HEK293 (cell line): ENCODE measurements at regions not wholly inside any gene's neighbourhood (a gene's known extent, or its start where the extent isn't known, plus 50 kb on each side); places are given as distances from the start of the nearest gene placed in this dataset.

ENCODE experiments used
- CTCF ChIA-PET: fragments of 350-600 bp; formaldehyde crosslinking; extraction: SDS; loops from one replicate; lab custom pipeline; 2021; ENCODE audit warnings: antibody characterized with exemption; lab: Yijun Ruan, JAX
- POLR2A ChIA-PET: fragments of 300-600 bp; formaldehyde crosslinking; extraction: SDS; loops from one replicate; lab custom pipeline; 2020; ENCODE audit warnings: antibody characterized with exemption, inconsistent platforms; lab: Yijun Ruan, JAX
- H3K27ac ChIP-seq: fragments of 200-500 bp; sonication (Bioruptor generic); 2 replicates; pipeline ENCODE4 v1.5.1; 2014; ENCODE audit warnings: low read depth, low read length, control low read depth, inconsistent platforms; ENCODE audit errors: extremely low read depth
- H3K36me3 ChIP-seq, 2 experiments: fragments of 200-500 bp in 1 of 2; sonication (Bioruptor generic) in 1 of 2; 1 replicate in 1 of 2; 2 replicates in 1 of 2; pipeline ENCODE4 v1.5.1; 2014 to 2017; ENCODE audit warnings: inconsistent platforms in 2 of 2, low read length in 2 of 2; ENCODE audit not compliant: control insufficient read depth in 2 of 2, insufficient read depth in 1 of 2
- H3K4me1 ChIP-seq: fragments of 200-500 bp; sonication (Bioruptor generic); 2 replicates; pipeline ENCODE4 v1.5.1; 2014; ENCODE audit warnings: mild to moderate bottlenecking, low read length, inconsistent platforms; ENCODE audit not compliant: control insufficient read depth, insufficient read depth
- H3K4me3 ChIP-seq: 2 replicates; pipeline ENCODE4 v1.5.1; 2011; ENCODE audit warnings: low read depth, mild to moderate bottlenecking, control low read depth, low read length, moderate library complexity
- H3K9me3 ChIP-seq: fragments of 200-500 bp; sonication (Bioruptor generic); 2 replicates; pipeline ENCODE4 v1.5.1; 2014; ENCODE audit warnings: low read depth, low read length, inconsistent platforms; ENCODE audit not compliant: control insufficient read depth, insufficient read depth
- GFI1B ChIP-seq: fragments of 450-650 bp; formaldehyde crosslinking; IDR thresholded peaks from 2 replicates; pipeline ENCODE4 v1.5.1; 2016; ENCODE audit warnings: missing biosample characterization, missing genetic modification characterization
- IKZF3 ChIP-seq: fragments of 450-650 bp; IDR thresholded peaks from 2 replicates; pipeline ENCODE4 v1.5.0; 2018; ENCODE audit warnings: missing biosample characterization, mild to moderate bottlenecking, missing genetic modification characterization, moderate library complexity
- SALL2 ChIP-seq: fragments of 450-650 bp; formaldehyde crosslinking; IDR thresholded peaks from 2 replicates; pipeline ENCODE4 v1.5.0; 2017; ENCODE audit warnings: missing biosample characterization, mild to moderate bottlenecking, missing genetic modification characterization, borderline replicate concordance
- SCRT2 ChIP-seq: fragments of 450-650 bp; formaldehyde crosslinking; IDR thresholded peaks from 2 replicates; pipeline ENCODE4 v1.5.1; 2016; ENCODE audit warnings: missing biosample characterization, missing genetic modification characterization
- ZBTB20 ChIP-seq: fragments of 450-650 bp; formaldehyde crosslinking; IDR thresholded peaks from 2 replicates; pipeline ENCODE4 v1.5.1; 2016; ENCODE audit warnings: missing biosample characterization, missing genetic modification characterization
- ZEB2 ChIP-seq: fragments of 450-650 bp; formaldehyde crosslinking; IDR thresholded peaks from 2 replicates; pipeline ENCODE4 v1.5.1; 2016; ENCODE audit warnings: missing biosample characterization, missing genetic modification characterization
- ZNF146 ChIP-seq: fragments of 450-650 bp; formaldehyde crosslinking; IDR thresholded peaks from 2 replicates; pipeline ENCODE4 v1.5.1; 2016; ENCODE audit warnings: missing biosample characterization, missing genetic modification characterization
- ZNF16 ChIP-seq: fragments of 450-650 bp; formaldehyde crosslinking; IDR thresholded peaks from 2 replicates; pipeline ENCODE4 v1.5.1; 2016; ENCODE audit warnings: low read depth, missing biosample characterization, missing genetic modification characterization
- ZNF19 ChIP-seq: fragments of 450-650 bp; formaldehyde crosslinking; IDR thresholded peaks from 2 replicates; pipeline ENCODE4; 2016; ENCODE audit warnings: missing biosample characterization, missing genetic modification characterization, low read depth
- ZNF266 ChIP-seq: fragments of 450-650 bp; formaldehyde crosslinking; IDR thresholded peaks from 2 replicates; pipeline ENCODE4 v1.5.1; 2016; ENCODE audit warnings: missing biosample characterization, missing genetic modification characterization, low read depth
- ZNF521 ChIP-seq: fragments of 450-650 bp; formaldehyde crosslinking; IDR thresholded peaks from 2 replicates; pipeline ENCODE4 v1.5.1; 2017; ENCODE audit warnings: missing biosample characterization, mild to moderate bottlenecking, missing genetic modification characterization
- ZNF530 ChIP-seq: fragments of 450-650 bp; formaldehyde crosslinking; IDR thresholded peaks from 2 replicates; pipeline ENCODE4 v1.5.1; 2016; ENCODE audit warnings: low read depth, missing biosample characterization, missing genetic modification characterization
- ZNF544 ChIP-seq: fragments of 450-650 bp; formaldehyde crosslinking; IDR thresholded peaks from 2 replicates; pipeline ENCODE4 v1.5.0; 2017; ENCODE audit warnings: missing biosample characterization, missing genetic modification characterization
- ZNF626 ChIP-seq: fragments of 450-650 bp; sonication (Bioruptor Pico); formaldehyde crosslinking; IDR thresholded peaks from 2 replicates; pipeline ENCODE4 v1.5.1; 2018; ENCODE audit warnings: missing biosample characterization, missing genetic modification characterization, inconsistent platforms
- ZNF654 ChIP-seq: fragments of 450-650 bp; formaldehyde crosslinking; IDR thresholded peaks from 2 replicates; pipeline ENCODE4 v1.5.1; 2016; ENCODE audit warnings: low read depth, missing biosample characterization, missing genetic modification characterization
- ZNF747 ChIP-seq: fragments of 450-650 bp; formaldehyde crosslinking; IDR thresholded peaks from 2 replicates; pipeline ENCODE4 v1.5.1; 2016; ENCODE audit warnings: missing biosample characterization, missing genetic modification characterization
- ZNF792 ChIP-seq: fragments of 450-650 bp; formaldehyde crosslinking; IDR thresholded peaks from 2 replicates; pipeline ENCODE4 v1.5.1; 2016; ENCODE audit warnings: missing biosample characterization, missing genetic modification characterization
- ZSCAN30 ChIP-seq: fragments of 450-650 bp; IDR thresholded peaks from 2 replicates; pipeline ENCODE4 v1.5.1; 2018; ENCODE audit warnings: missing biosample characterization, mild to moderate bottlenecking, missing genetic modification characterization, moderate library complexity
- TF ChIP-seq, protein P1 (sequence below): fragments of 450-650 bp; formaldehyde crosslinking; IDR thresholded peaks from 2 replicates; pipeline ENCODE4 v1.5.1; 2016; ENCODE audit warnings: missing biosample characterization, missing genetic modification characterization
- TF ChIP-seq, protein P2 (sequence below): fragments of 450-650 bp; formaldehyde crosslinking; IDR thresholded peaks from 2 replicates; pipeline ENCODE4 v1.5.1; 2016; ENCODE audit warnings: missing biosample characterization, missing genetic modification characterization
- TF ChIP-seq, protein P3 (sequence below): sonication (generic); formaldehyde crosslinking; IDR thresholded peaks from 2 replicates; pipeline ENCODE4 v1.8.1; 2022; ENCODE audit warnings: mild to moderate bottlenecking, moderate library complexity, missing genetic modification reagents

DNA sequence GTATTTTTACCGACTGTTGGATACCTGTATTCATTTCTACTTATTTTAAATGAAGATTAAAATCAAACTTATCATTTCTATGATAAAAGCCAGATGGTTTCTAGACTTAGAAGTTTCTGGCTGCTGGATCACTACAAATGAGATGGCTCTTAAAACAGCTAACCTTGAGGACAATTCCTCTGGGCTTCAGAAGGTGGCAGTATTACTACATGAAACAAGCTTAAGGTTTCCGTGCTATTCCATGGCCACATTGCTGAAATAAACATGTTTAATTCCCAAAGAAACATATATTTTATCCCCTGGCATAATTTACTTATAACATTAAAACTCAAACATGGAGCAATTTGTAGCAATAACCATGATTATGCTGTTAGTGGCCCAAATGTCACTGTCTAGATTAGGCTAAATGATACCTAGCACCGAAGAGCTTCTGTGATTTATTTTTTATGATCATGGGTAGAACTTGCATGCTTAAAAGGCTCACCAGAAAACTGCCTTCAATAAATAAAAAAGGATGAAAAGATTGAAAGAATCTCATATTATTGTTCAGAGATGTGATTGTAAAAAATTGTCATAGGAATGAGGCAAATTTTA is 204.0 kb upstream of the NANOGP8 start:
- no peaks in the 10 kb centered on the region for H3K9me3 ChIP-seq
- H3K4me3 ChIP-seq = no peak overlapping the region
- H3K36me3 ChIP-seq = no peaks in the 10 kb centered on the region
- no peak overlapping the region for H3K27ac ChIP-seq
- no peak for TF ChIP-seq ZNF146
- 0 out of 2 replicates have a peak, but pooled peaks have one; percentile 29 for TF ChIP-seq IKZF3 (tag by site-specific recombination)
- TF ChIP-seq, protein P1, sequence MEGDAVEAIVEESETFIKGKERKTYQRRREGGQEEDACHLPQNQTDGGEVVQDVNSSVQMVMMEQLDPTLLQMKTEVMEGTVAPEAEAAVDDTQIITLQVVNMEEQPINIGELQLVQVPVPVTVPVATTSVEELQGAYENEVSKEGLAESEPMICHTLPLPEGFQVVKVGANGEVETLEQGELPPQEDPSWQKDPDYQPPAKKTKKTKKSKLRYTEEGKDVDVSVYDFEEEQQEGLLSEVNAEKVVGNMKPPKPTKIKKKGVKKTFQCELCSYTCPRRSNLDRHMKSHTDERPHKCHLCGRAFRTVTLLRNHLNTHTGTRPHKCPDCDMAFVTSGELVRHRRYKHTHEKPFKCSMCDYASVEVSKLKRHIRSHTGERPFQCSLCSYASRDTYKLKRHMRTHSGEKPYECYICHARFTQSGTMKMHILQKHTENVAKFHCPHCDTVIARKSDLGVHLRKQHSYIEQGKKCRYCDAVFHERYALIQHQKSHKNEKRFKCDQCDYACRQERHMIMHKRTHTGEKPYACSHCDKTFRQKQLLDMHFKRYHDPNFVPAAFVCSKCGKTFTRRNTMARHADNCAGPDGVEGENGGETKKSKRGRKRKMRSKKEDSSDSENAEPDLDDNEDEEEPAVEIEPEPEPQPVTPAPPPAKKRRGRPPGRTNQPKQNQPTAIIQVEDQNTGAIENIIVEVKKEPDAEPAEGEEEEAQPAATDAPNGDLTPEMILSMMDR (tag by site-specific recombination) = peak; percentile 61; the same call in 1 of the 2 replicates
- TF ChIP-seq, protein P2, sequence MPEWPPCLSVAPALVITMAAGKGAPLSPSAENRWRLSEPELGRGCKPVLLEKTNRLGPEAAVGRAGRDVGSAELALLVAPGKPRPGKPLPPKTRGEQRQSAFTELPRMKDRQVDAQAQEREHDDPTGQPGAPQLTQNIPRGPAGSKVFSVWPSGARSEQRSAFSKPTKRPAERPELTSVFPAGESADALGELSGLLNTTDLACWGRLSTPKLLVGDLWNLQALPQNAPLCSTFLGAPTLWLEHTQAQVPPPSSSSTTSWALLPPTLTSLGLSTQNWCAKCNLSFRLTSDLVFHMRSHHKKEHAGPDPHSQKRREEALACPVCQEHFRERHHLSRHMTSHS (tag by site-specific recombination) = no peak
- no peak for TF ChIP-seq ZNF521 (tag by site-specific recombination)
- TF ChIP-seq ZSCAN30 (tag by site-specific recombination) = 0 out of 2 replicates have a peak, but pooled peaks have one; percentile 17
- TF ChIP-seq ZNF654 (tag by site-specific recombination) = peak; percentile 74
- ChIA-PET CTCF (interaction anchor here (0.6 to 9.5 kb wide), 16 partner anchors 12 to 990 kb away, joined by 3 to 125 read pairs (median 4); no protein-coding TSS in a partner anchor), POLR2A (no interaction called here)
- no peaks in the 10 kb centered on the region for H3K4me1 ChIP-seq

DNA sequence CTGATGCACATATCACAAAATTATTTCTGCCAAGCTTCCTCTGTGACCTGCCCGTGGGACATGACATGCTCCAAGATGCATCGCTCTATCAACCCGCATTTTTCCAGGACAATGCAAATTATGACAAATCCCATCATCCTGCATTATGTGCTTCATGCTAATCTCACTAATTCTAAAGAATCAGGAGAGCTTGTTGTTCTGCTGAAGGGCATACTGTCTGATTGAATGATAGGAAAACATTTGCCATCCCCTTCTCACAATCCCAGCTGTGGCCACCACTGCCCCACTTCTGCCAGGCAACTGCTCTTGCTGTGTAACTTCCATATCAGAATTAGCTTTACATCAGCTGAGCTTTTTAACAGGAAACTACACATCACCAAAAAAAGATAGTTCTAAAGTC is 203.5 kb upstream of the NANOGP8 start:
- CTCF ChIA-PET = interaction anchor here (0.5 to 9.5 kb wide), 15 partner anchors 12 to 990 kb away, joined by 3 to 125 read pairs (median 4); no protein-coding TSS in a partner anchor
- H3K4me3 ChIP-seq = no peak overlapping the region
- TF ChIP-seq ZNF521 (tag by site-specific recombination) (no peak), ZNF16 (tag by site-specific recombination) (no peak), GFI1B (tag by site-specific recombination) (no peak), SALL2 (tag by site-specific recombination) (no peak), ZNF19 (tag by site-specific recombination) (no peak), ZNF747 (tag by site-specific recombination) (no peak), ZNF792 (tag by site-specific recombination) (no peak), ZBTB20 (no peak), IKZF3 (tag by site-specific recombination) (no peak), ZEB2 (tag by site-specific recombination) (no peak), ZNF530 (tag by site-specific recombination) (no peak), ZNF146 (no peak), ZNF626 (tag by site-specific recombination) (no peak)
- TF ChIP-seq, protein P3, sequence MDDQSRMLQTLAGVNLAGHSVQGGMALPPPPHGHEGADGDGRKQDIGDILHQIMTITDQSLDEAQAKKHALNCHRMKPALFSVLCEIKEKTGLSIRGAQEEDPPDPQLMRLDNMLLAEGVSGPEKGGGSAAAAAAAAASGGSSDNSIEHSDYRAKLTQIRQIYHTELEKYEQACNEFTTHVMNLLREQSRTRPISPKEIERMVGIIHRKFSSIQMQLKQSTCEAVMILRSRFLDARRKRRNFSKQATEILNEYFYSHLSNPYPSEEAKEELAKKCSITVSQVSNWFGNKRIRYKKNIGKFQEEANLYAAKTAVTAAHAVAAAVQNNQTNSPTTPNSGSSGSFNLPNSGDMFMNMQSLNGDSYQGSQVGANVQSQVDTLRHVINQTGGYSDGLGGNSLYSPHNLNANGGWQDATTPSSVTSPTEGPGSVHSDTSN (CRISPR knock-in tag) = no peak
- no peak overlapping the region for H3K27ac ChIP-seq
- no peaks in the 10 kb centered on the region for H3K36me3 ChIP-seq
- H3K9me3 ChIP-seq = no peaks in the 10 kb centered on the region
- no peaks in the 10 kb centered on the region for H3K4me1 ChIP-seq
- POLR2A ChIA-PET = no interaction called here

DNA sequence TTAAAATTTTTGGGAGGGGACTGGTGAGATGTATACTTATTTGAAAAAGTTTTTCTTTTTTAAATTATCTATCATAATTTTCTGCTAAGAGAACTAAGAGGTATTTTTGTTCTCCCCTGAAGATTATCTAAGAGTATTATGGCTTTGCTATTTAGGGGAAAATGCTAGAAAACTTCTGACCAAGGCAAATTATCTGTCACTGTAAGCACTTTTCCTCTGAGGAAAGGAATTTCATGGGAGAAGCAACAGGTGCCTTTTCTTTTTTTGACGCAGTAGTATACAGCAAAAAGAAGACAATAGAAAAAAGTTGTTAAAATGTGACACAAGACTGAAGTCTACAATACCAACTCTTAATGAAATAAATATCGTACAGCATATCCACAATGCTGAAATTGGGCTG is 201.6 kb upstream of the NANOGP8 start:
- H3K4me1 ChIP-seq = no peaks in the 10 kb centered on the region
- no peaks in the 10 kb centered on the region for H3K36me3 ChIP-seq
- no peak overlapping the region for H3K4me3 ChIP-seq
- ChIA-PET POLR2A (no interaction called here), CTCF (interaction anchor here (0.6 to 1.1 kb wide), 2 partner anchors 116 to 157 kb away, joined by 3 to 8 read pairs; no protein-coding TSS in a partner anchor)
- no peak for TF ChIP-seq ZNF266 (tag by site-specific recombination)
- TF ChIP-seq ZNF544 (tag by site-specific recombination) = no peak
- TF ChIP-seq SCRT2 (tag by site-specific recombination) = peak; percentile 57; the same call in 1 of the 2 replicates
- H3K9me3 ChIP-seq = no peaks in the 10 kb centered on the region
- no peak overlapping the region for H3K27ac ChIP-seq
